Kidney tubule cell (primary cell): ENCODE measurements at regions not wholly inside any gene's neighbourhood (a gene's known extent, or its start where the extent isn't known, plus 50 kb on each side); places are given as distances from the start of the nearest gene placed in this dataset.
"Not testable (repeated sequence)": the region's sequence is repeated elsewhere in the genome, so short reads cannot be mapped to it uniquely, and the experiment has no call there.

Experiments used
- DNase-seq: peaks from one replicate; pipeline ENCODE4 v3.0.0-alpha.2; 2018; ENCODE audit warnings: low spot score

DNA sequence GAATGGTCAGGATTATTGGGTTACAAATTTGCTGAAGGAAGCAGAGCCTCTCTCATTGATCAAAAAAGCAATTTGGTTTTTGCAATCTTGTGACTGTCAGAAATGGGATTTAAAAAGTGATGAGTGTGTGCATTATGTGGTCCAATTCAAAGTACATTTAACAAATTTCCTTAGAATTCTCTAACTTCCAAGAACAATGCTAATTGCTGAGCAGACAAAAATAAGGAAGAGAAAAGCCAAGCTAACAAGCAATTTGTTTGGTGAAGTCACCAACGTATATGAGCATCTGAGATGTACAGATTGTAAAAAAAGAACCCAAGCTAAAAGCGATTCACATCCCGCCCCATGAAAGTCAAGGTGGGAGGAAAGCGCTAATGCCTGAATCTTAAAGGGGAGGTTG is 1643.9 kb downstream of the CDH8 start:
- no peak for DNase-seq

DNA sequence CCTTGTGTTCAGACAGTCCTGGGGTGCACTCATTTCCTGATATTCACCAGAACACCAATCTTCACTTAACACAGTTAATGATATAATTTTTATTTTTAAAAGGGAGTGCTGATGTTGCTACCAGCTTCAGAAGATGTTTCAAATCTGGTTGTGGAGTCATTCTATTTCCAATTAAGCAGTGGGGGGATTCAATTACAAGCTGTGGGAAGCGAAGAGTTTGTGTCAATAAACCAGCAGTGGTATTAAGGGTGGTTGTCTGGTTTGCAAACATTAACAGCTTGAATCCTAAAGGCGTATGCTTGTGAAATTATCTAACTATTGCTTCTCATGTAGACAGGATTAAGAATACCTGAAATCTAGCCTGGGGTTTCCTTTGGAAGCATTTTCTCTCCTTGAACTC is 1637.5 kb upstream of the GOT2 start:
- no peak for DNase-seq

DNA sequence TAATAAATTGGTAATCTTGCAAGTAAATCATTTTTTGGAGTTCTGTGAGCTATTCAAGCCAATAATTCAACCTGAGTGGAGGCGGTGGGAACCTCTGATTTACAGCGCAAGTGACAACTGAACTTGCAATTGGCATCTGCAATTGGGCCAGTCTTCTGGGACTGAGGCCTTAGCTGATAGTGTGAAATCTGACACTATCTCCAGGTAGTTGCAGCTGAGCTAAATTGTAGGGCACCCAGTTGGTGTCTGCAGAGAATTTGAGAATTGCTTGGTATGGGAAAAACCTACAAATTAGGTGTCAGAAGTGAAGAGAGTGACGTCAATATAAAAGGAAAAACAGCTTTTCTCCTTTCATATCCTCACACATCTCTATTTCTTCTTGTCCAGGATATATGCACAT is 1633.6 kb upstream of the GOT2 start:
- DNase-seq: no peak

DNA sequence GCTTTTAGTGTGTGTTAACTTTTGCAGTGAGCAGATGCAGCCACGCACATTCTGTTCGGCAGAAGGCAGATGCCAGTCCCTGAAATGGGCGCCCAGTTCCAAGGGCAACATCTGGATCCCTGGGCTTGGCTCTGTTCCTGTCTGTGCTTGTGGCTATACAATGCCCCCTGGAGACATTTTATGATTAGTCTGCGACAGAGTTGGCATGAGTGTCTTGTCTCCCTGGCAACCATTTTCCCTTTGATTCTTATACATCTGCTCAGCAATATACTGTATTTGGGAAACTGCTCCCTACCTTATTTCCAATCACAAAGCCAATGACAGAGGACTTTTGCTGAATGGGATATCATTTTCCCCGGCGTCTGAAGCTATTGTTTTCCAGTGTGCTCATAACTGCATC is 1629.5 kb upstream of the GOT2 start:
- DNase-seq: no peak

DNA sequence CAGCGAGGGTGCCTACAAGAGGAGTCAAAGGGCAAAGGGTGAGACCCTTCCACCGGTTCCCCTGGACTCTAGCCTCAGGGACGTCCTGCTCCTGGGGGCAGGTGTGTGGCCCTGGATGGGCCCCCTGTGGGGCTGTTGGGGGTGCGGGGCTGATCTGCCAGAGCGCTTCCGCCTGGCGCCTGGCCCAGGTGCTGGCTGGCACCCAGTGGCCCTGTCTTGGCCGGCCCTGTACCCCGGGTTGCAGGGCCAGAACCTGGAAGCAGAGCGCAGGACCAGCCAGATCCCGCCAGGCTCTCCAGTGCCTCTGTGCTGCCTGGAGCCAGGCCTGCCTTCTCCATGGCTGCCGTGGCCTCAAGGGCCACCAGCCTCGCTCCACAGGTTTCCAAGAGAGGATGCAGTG is 1625.8 kb upstream of the GOT2 start:
- not testable (repeated sequence) for DNase-seq

DNA sequence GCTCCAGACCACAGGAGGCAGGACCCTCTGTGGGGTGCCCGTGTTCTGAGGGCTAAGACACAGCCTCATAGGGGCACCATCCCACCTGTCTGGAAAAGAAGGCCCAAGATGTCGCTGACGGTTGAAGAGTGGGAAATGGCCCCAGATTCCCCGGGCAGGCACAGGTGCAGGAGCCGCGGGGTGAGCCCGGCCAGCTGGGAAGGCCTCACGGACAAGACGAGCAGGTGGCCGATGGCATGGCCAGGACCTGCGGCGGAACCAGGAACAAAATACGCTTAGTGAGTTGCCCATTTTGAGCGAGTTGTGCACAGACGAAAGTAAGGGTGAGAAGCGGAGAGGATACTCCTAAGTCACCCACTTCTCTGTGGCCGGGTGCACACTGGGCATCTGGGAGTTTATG is 1625.3 kb upstream of the GOT2 start:
- not testable (repeated sequence) for DNase-seq

DNA sequence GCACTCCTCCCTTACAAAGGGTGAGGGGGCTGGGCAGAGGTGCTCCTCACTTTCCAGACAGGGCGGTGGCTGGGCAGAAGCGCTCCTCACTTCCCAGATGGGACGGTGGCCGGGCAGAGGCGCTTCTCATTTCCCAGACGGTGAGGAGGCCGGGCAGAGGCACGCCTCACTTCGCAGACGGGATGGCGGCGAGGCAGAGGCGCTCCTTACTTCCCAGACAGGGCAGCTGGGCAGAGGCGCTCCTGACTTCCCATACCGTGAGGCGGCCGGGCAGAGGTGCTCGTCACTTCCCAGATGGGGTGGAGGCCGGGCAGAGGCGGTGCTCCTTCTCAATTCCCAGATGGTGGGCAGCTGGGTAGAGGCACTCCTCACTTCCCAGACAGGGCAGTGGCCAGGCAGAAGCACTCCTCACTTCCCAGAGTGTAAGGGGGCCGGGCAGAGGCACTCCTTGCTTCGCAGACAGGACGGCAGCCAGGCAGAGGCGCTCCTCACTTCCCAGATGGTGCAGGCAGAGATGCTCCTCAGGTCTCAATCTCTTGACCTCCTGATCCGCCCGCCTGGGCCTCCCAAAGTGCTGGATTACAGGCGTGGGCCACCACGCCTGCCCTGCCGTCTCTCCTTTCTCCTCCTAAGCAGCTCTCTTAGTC is 1623.9 kb upstream of the GOT2 start:
- not testable (repeated sequence) for DNase-seq

DNA sequence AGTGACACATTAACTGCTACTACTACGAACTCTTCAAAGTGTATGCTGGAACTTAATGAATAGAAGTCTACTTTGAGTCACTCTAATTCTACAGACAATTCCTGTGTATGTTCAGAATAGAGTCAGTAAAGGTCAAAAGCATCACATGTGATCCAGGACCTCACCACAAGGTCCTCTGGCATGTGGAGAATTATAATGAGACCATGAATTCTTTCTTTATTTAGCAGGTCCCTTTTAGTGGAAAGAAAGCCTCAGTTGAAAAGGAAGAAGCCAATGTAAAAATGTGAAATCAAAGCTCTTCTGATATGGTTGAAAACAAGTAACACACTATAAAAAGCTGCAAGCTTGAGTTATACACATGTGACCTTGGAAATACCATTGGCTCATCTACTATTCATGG is 1612.1 kb upstream of the GOT2 start:
- DNase-seq: no peak

DNA sequence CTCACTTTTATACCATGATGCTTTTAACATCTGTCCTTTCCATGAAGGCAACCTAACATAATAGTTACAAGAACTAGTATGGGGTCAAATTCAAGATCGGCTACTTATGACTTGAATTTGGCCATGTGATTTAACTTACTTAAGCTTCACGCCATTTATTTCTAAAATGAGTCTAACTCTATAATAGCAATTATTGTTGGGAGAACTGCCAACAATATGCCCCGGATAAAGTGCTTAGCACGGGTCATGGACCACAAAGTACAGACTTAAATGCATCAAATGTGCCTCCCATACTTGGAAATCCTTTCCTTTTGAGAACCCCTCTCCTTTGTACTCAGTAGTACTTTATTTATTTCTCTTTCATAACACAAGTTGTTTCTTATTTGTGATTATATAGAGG is 1603.6 kb upstream of the GOT2 start:
- no peak for DNase-seq

DNA sequence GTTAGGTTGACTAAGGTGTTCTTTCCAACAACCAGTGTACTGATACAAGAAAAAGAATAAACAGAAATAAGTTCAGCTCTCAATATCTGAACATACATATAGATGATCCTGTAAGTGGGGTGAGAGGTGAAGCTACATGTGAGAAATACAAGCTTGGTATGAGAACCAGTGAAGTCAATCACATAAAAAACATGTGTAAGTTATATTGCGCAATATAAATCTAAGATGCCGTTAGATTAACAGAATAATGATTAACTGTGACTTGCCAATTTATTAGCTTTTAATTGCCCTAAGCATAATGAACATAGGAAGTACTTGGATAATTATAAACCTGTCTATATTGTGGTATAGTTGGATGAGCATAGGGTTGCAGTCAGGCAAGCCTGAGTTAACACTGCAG is 1597.1 kb upstream of the GOT2 start:
- no peak for DNase-seq

DNA sequence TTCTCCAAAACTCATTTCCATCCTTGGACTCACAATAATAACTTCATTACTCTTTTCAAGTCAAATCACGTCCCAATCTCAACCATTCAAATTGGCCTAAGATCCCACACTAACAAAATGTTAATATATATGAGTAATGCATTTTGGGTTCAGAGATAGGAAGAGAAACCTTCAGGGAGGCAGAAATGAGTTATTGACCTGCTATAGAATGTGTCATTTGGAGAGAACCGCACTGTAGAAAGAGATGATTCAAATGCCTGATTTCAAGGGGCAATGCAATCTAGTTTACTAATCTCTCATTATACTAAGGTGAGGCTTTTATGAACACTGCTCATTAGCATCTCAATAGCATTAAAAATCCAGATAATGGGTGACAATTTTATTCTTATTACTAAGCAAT is 1595.0 kb upstream of the GOT2 start:
- DNase-seq: no peak

DNA sequence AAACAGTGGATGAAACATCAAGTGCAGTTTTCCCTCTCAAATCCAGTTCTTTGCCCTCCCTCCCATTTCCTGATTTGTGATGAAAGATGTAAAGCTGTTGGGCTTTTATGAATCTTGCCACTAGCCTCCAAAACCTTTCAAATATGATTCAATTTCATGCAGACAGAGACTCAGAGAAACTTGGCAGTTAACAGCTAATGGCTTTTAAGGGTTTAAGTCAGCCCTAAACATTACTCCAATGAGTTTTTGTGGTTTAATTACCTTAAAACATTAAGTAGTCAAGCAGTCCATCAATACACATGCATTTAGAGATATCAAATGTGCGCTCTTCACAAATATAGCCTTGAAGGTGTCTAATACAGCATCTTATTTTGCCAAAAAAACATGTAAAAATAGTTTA is 1594.0 kb upstream of the GOT2 start:
- no peak for DNase-seq

DNA sequence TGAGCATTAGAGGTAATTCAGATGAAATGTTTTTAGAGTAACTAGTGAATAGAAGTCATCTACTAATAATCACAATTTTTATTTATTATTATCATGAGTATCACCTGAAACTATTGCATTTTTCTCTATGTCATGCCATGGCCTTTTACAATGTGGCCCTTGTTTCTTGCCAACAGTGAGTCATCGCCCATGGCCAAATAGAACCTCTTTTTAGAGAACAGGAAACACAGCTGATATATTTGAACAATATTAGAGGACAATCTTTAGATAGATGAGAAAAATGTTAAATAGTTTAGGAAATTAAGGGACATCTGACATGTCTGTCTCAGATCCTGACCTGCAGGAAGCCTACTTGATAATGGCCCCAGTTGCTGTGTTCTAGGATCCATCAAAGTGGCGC is 1584.4 kb upstream of the GOT2 start:
- no peak for DNase-seq

DNA sequence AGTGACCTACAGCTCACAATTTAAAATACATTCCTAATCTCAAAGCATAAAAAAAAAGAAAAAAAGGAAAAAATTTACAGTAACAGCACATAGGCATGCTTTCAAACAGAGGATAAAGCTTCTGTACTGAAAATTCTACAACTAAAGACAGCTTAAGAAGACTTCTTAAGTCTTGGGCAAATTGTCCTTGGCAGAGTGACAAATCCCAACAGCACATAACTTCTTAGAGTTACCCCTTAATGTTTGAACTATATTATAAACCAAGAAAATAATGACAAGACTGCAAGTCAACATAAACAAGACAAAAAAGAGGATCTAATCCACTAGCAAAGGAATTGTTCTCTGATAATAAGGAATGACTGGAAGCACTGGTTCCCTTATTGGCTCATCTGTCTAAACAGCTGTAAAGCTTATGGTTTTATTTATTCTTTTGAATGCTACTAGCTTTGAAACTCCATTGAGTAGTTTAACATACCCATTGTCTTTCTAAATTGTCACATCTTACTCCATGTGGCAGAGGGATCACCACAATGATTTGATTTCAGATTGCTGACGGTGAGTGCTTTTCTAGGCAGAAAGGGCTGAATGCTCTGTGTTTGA is 1576.8 kb upstream of the GOT2 start:
- no peak for DNase-seq

DNA sequence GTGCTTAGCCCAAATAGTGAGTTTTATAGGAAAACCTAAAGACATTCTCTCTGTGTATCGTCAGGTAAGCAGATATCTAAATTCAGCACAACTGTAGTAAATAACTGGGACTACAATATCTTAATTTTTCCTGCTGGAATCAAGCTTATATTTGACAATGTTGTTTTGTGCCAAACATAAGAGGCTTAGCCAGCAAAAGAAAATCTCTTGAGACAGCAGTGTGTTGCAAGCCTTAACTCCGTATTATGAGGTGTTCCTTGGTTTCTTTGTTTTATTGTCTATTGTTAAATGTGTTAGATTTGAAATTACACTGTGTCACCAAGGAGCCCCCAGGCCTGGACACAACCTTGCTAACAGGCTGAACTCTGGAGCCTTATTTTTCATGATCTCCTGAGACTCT is 1570.6 kb upstream of the GOT2 start:
- DNase-seq: no peak

DNA sequence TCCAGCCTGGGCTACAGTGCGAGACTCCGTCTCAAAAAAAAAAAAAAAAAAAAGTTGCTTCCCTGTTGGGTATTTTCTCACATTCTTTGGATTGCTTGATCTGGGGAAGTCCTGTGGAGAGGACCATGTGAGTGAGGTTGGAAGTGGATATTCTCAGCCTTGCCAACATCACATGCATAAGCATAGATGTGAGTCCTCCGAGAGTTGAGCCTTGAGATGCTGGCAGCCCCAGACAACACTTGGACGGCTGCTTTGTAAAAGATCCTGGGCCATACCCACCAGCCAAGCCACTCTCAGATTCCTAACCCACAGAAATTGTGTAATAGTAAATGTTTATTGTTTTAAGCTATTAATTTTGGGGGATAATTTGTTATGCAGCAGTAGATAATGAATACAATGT is 1570.0 kb upstream of the GOT2 start:
- DNase-seq: no peak

DNA sequence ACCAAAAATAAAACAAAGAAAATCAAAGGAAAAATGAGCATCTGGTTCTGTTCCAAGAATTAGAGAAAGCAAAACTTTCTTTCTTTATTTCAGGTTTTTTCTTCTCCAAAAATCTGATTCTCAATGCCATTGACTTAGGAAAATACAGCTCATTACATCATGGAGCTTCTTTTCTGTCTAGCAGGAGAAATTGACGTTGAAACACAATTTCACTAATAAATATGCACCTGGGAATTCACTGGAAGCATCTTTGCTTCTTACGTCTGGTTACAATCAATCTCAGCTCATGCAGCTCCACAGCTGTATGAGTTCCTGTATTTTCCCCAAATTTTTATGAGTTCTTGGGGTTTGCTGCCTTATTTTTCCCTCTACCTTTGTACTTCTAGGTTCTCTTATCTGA is 1568.6 kb upstream of the GOT2 start:
- DNase-seq: no peak

DNA sequence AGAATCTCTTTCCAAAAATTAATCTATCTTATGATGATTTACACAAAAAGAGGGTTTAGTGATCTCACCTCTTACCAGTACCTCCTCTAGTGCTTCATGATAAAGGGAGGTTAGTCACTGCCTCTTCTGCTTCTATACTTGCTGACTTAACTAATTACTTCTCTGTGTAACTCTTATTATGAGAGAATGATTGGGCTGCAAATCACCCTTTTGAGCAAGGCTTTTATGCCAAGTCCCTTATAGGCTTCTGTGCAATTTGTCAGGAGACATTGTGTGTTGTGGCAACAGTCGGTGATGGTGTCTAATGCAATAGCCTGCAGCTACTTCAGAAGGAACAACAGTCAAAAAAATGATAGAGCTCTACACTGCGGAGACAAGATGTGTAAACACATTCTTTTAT is 1568.1 kb upstream of the GOT2 start:
- DNase-seq: no peak

DNA sequence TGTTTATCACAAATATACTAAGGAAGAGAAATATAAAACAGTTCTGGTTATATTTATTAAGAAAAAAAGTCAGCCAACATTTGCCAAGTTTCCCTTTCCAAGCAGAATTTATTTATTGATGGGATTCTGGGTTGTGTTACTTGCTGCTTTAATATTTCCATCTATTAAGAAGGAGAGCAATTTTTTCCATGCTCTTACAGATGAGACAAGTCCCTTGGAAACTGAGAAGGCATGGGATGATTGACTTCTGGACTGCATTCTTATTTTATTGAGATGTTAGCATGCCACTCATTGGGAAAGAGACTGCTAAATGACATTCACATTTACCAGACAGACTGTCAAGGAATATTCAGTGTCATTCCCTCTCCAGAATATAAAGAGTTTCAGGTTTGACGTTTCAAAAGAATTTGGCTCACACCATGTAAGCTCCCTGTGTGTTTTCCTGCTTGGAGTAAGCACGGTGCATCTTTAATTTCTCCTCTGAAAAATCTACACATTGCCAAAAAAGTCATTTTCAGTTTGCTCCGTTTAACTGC is 1565.2 kb upstream of the GOT2 start:
- DNase-seq: no peak

DNA sequence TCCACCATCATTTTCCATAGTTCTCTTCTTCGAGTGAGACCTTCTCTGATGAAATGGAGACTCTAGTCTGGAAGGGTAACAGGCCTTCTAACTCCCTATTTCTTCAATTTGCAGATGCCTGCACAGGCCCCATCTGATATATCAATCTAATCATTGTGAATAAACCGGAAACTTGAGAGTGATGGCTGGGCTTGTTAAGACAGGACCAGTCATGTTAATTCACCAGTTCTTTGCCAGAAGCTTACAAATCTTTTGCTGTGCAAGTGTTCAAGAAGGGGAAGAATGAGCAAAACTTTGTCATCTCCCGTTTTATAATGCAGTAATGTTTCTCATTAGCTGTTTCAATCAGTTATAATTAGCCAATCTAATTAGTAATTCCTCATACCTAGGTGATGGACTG is 1561.3 kb upstream of the GOT2 start:
- no peak for DNase-seq

DNA sequence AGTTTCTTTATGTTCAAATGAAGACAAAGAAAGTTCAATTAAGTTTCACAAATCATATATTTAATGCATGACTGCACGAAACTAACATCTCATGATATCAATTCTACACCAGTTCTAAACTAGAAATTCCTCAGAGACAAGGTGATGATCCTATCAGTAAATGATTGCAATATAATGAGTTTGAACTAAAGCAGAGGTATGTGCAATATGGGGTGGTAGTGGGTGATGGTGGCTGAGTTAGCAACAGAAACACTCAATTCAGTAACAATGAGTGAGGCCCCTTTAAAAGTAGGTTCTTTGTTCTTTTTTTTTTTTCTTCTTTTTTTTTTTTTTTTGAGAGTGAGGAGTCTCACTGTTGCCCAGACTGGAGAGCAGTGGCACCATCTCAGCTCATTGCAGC is 1551.7 kb upstream of the GOT2 start:
- no peak for DNase-seq

DNA sequence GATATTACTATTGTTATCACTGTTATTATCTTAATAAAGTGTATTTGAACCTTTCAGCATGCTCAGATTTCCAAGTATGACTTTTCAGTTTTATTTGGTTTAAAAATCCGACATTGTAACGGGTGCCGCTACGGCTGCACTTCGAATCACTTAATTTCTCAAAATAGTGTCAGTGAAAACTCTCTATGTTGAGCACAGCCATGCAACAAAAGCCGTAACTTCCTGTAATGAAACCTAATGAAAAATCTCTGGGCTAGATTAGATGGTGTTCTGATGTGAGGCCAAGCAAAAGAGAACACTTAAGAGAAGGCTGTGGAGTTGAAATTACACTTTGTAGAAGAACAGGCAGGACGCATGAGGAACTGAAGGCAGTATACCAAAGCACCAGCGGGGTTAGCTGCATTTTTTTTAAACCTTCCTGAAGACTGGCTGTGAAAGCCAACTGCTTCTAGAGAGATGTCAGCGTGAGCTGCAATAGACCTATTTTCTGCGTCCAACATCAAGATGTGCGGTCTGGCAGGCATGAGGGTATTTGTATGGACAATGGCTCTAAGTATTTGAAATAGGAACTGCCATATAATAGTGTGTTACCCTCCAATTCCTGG is 1545.0 kb upstream of the GOT2 start:
- no peak for DNase-seq

DNA sequence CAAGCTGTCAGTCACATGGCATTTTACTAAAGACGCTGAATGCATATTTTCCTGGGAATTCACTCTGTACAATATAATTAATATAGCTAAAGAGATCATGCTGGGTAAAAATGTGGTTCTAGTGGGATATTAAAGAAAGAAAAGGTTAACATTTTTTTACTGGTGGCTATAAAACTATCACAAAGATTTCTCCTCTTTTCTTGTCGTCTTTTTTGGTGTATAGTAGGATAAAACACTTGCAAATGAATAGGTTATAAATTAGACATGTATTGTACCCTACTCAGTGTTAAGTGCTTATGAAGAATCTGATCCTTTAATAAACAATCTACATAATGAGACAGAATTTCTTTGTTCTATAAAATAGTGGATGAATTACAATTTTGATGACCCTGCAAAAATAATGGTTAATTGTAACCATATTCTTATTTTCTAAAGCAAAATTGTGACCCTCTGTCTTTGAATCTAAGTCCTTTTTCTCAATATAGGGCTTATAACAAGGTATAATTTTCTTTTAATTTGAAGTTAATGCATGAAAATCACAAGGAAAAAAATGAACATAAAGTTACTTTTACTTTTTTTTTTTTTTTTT is 1540.4 kb upstream of the GOT2 start:
- no peak for DNase-seq
